Left ventricle myocardium superior (tissue), 1 donor: ENCODE measurements at regions not wholly inside any gene's neighbourhood (a gene's known extent, or its start where the extent isn't known, plus 50 kb on each side); places are given as distances from the start of the nearest gene placed in this dataset.

Source experiments
- ATAC-seq: fragments of 200-7000 bp; cut with Tn5 transposase; one replicate; pipeline ENCODE4 v1.9.1; 2020; ENCODE audit warnings: mild to moderate bottlenecking, moderate library complexity
- DNase-seq: peaks from one replicate; pipeline ENCODE4 v3.0.0-alpha.2; 2020
- intact Hi-C: fragments of 100-400 bp; cut with micrococcal nuclease; formaldehyde crosslinking; loops from one replicate; pipeline ENCODE4 v1.11.0; 2022
- donor health status: DM: no; HTN: yes; CAD: no; lungs with severe emphysema.

GRCh38 chr2:83650898-83651297 lies 808.2 kb downstream of the SUCLG1 start:
- intact Hi-C loops: no loop called here
- ATAC-seq (no peak), DNase-seq (no peak)

GRCh38 chr2:83650161-83650560 lies 808.9 kb downstream of the SUCLG1 start:
- DNase-seq: no peak
- ATAC-seq: no peak
- intact Hi-C loops: no loop called here

- intact Hi-C loops: no loop called here
- DNase-seq: no peak
These were observed 818.6 kb downstream of the SUCLG1 start for GRCh38 chr2:83640506-83640905.

GRCh38 chr2:83633423-83633822 lies 825.7 kb downstream of the SUCLG1 start:
- DNase-seq (no peak), ATAC-seq (no peak)
- intact Hi-C loops: no loop called here

More at GRCh38 chr2:83640506-83640905, 818.6 kb downstream of the SUCLG1 start:
- no peak for ATAC-seq

GRCh38 chr2:83630351-83630750 lies 828.7 kb downstream of the SUCLG1 start:
- ATAC-seq: no peak

GRCh38 chr2:83615511-83615910 lies 843.6 kb downstream of the SUCLG1 start:
- no peak for ATAC-seq
- intact Hi-C loops: no loop called here

More at GRCh38 chr2:83630351-83630750, 828.7 kb downstream of the SUCLG1 start:
- intact Hi-C loops: no loop called here
- DNase-seq: no peak

GRCh38 chr2:83613178-83613577 lies 845.9 kb downstream of the SUCLG1 start:
- intact Hi-C loops: no loop called here
- ATAC-seq (no peak), DNase-seq (no peak)

More at GRCh38 chr2:83615511-83615910, 843.6 kb downstream of the SUCLG1 start:
- no peak for DNase-seq

GRCh38 chr2:83602753-83603152 lies 856.3 kb downstream of the SUCLG1 start:
- intact Hi-C loops: no loop called here
- DNase-seq (no peak), ATAC-seq (no peak)

- ATAC-seq (no peak), DNase-seq (no peak)
- intact Hi-C loops: no loop called here
These were observed 862.3 kb downstream of the SUCLG1 start for GRCh38 chr2:83596592-83597282.

GRCh38 chr2:83595926-83596325 lies 863.2 kb downstream of the SUCLG1 start:
- intact Hi-C loops: no loop called here
- no peak for ATAC-seq

GRCh38 chr2:83595121-83595690 lies 863.9 kb downstream of the SUCLG1 start:
- ATAC-seq (no peak), DNase-seq (no peak)
- intact Hi-C loops: no loop called here

More at GRCh38 chr2:83595926-83596325, 863.2 kb downstream of the SUCLG1 start:
- DNase-seq: no peak

GRCh38 chr2:83594241-83595120 lies 864.6 kb downstream of the SUCLG1 start:
- ATAC-seq (no peak), DNase-seq (no peak)
- intact Hi-C loops: no loop called here

- DNase-seq (no peak), ATAC-seq (no peak)
- intact Hi-C loops: no loop called here
These were observed 871.8 kb downstream of the SUCLG1 start for GRCh38 chr2:83587309-83587708.

GRCh38 chr2:83585250-83585649 lies 873.8 kb downstream of the SUCLG1 start:
- no peak for ATAC-seq
- intact Hi-C loops: no loop called here

GRCh38 chr2:83584672-83585071 lies 874.4 kb downstream of the SUCLG1 start:
- ATAC-seq (no peak), DNase-seq (no peak)
- intact Hi-C loops: no loop called here

More at GRCh38 chr2:83585250-83585649, 873.8 kb downstream of the SUCLG1 start:
- DNase-seq: no peak

GRCh38 chr2:83582589-83582988 lies 876.5 kb downstream of the SUCLG1 start:
- no peak for DNase-seq
- intact Hi-C loops: no loop called here
- no peak for ATAC-seq

GRCh38 chr2:83579507-83579906 lies 879.6 kb downstream of the SUCLG1 start:
- no peak for ATAC-seq

GRCh38 chr2:83578405-83578804 lies 880.7 kb downstream of the SUCLG1 start:
- intact Hi-C loops: no loop called here
- no peak for ATAC-seq
- DNase-seq: no peak

More at GRCh38 chr2:83579507-83579906, 879.6 kb downstream of the SUCLG1 start:
- DNase-seq: no peak
- intact Hi-C loops: no loop called here

GRCh38 chr2:83574614-83575013 lies 884.5 kb downstream of the SUCLG1 start:
- ATAC-seq: no peak
- intact Hi-C loops: no loop called here
- DNase-seq: no peak

- intact Hi-C loops: no loop called here
- DNase-seq (no peak), ATAC-seq (no peak)
These were observed 886.0 kb downstream of the SUCLG1 start for GRCh38 chr2:83573060-83573459.
